Activated CD8-positive, alpha-beta T cell treated with anti-CD3 and anti-CD28 coated beads for 36 hours (primary cell): ENCODE measurements at regions not wholly inside any gene's neighbourhood (a gene's known extent, or its start where the extent isn't known, plus 50 kb on each side); places are given as distances from the start of the nearest gene placed in this dataset.

Experiments
- ATAC-seq: fragments of 200-7000 bp; cut with Tn5 transposase; one replicate; pipeline ENCODE4 v1.10.0; 2021; ENCODE audit warnings: mild to moderate bottlenecking, moderate library complexity
- CTCF ChIA-PET: fragments of 350-600 bp; sonication (Branson Sonifier 250); formaldehyde crosslinking; loops from one replicate; lab custom pipeline; 2021; ENCODE audit warnings: antibody characterized with exemption; lab: Charles Lee
- POLR2A ChIA-PET: fragments of 350-600 bp; sonication (Branson Sonifier 250); formaldehyde crosslinking; loops from one replicate; lab custom pipeline; 2021; ENCODE audit warnings: antibody characterized with exemption; lab: Charles Lee
- DNase-seq: peaks from one replicate; pipeline ENCODE4 v3.0.0-alpha.2; 2020
- H3K27ac Mint-ChIP-seq: one replicate; pipeline ENCODE4 v1.8.0; 2021; ENCODE audit warnings: mild to moderate bottlenecking, mixed read lengths
- H3K27me3 Mint-ChIP-seq: one replicate; pipeline ENCODE4 v1.8.0; 2021; ENCODE audit warnings: mixed read lengths
- H3K36me3 Mint-ChIP-seq: one replicate; pipeline ENCODE4 v1.8.0; 2021; ENCODE audit warnings: low read depth, mixed read lengths
- H3K4me1 Mint-ChIP-seq: one replicate; pipeline ENCODE4 v1.8.0; 2021; ENCODE audit warnings: low read depth, mixed read lengths
- H3K4me3 Mint-ChIP-seq: one replicate; pipeline ENCODE4 v1.8.0; 2021; ENCODE audit warnings: mild to moderate bottlenecking, moderate library complexity, mixed read lengths
- H3K9me3 Mint-ChIP-seq: one replicate; pipeline ENCODE4 v1.8.0; 2021; ENCODE audit warnings: mixed read lengths
- CTCF ChIP-seq: fragments of 200-600 bp; IDR thresholded peaks from one replicate; pipeline ENCODE4 v1.8.0; 2022; ENCODE audit warnings: antibody characterized with exemption, mild to moderate bottlenecking
- intact Hi-C: fragments of 100-400 bp; cut with micrococcal nuclease; formaldehyde crosslinking; loops from one replicate; pipeline ENCODE4 v1.10.0; 2022

GRCh38 chr6:10111975-10112374, 302.9 kb downstream of the TFAP2A start:
- DNase-seq (no peak), ATAC-seq (no peak)
- CTCF ChIA-PET: no interaction called here
- POLR2A ChIA-PET: no interaction called here
- TF ChIP-seq CTCF: no peak
- peaks cover 16% of the 10 kb centered on the region for H3K27me3 Mint-ChIP-seq
- H3K4me1 Mint-ChIP-seq: no peaks in the 10 kb centered on the region
- H3K27ac Mint-ChIP-seq: no peak overlapping the region
- intact Hi-C loops: no loop called here
- H3K36me3 Mint-ChIP-seq: no peaks in the 10 kb centered on the region
- H3K9me3 Mint-ChIP-seq: peaks cover 3% of the 10 kb centered on the region
- H3K4me3 Mint-ChIP-seq: no peak overlapping the region

- H3K9me3 Mint-ChIP-seq: no peaks in the 10 kb centered on the region
- CTCF ChIA-PET: no interaction called here
- no peak for TF ChIP-seq CTCF
Observed at GRCh38 chr6:10101551-10102252, 313.2 kb downstream of the TFAP2A start.

GRCh38 chr6:10099529-10100140, 315.2 kb downstream of the TFAP2A start:
- TF ChIP-seq CTCF: no peak
- ATAC-seq: no peak
- H3K9me3 Mint-ChIP-seq: no peaks in the 10 kb centered on the region
- no peaks in the 10 kb centered on the region for H3K4me1 Mint-ChIP-seq
- DNase-seq: no peak
- no peak overlapping the region for H3K27ac Mint-ChIP-seq
- H3K27me3 Mint-ChIP-seq: peaks cover 2% of the 10 kb centered on the region
- POLR2A ChIA-PET: no interaction called here
- no peaks in the 10 kb centered on the region for H3K36me3 Mint-ChIP-seq
- H3K4me3 Mint-ChIP-seq: no peak overlapping the region
- CTCF ChIA-PET: no interaction called here
- intact Hi-C loops: no loop called here

More at GRCh38 chr6:10101551-10102252, 313.2 kb downstream of the TFAP2A start:
- H3K36me3 Mint-ChIP-seq: no peaks in the 10 kb centered on the region
- DNase-seq (no peak), ATAC-seq (no peak)
- H3K27me3 Mint-ChIP-seq: peaks cover 2% of the 10 kb centered on the region
- H3K27ac Mint-ChIP-seq: no peak overlapping the region
- intact Hi-C loops: no loop called here
- POLR2A ChIA-PET: interaction anchor here (0.5 to 0.6 kb wide), 2 partner anchors 97 to 382 kb away, joined by 3 read pairs; no protein-coding TSS in a partner anchor
- H3K4me3 Mint-ChIP-seq: no peak overlapping the region
- no peaks in the 10 kb centered on the region for H3K4me1 Mint-ChIP-seq

GRCh38 chr6:10098756-10099528, 315.9 kb downstream of the TFAP2A start:
- H3K4me3 Mint-ChIP-seq: no peak overlapping the region
- POLR2A ChIA-PET: no interaction called here
- no peak overlapping the region for H3K27ac Mint-ChIP-seq
- no peaks in the 10 kb centered on the region for H3K36me3 Mint-ChIP-seq
- ATAC-seq (no peak), DNase-seq (no peak)
- intact Hi-C loops: no loop called here
- CTCF ChIA-PET: no interaction called here
- peaks cover 2% of the 10 kb centered on the region for H3K27me3 Mint-ChIP-seq
- no peaks in the 10 kb centered on the region for H3K4me1 Mint-ChIP-seq
- no peaks in the 10 kb centered on the region for H3K9me3 Mint-ChIP-seq
- TF ChIP-seq CTCF: no peak

- intact Hi-C loops: no loop called here
- DNase-seq: no peak
- H3K27me3 Mint-ChIP-seq: no peaks in the 10 kb centered on the region
- no peak for ATAC-seq
- no peaks in the 10 kb centered on the region for H3K36me3 Mint-ChIP-seq
- no peaks in the 10 kb centered on the region for H3K9me3 Mint-ChIP-seq
- CTCF ChIA-PET: no interaction called here
- H3K4me3 Mint-ChIP-seq: no peak overlapping the region
- H3K27ac Mint-ChIP-seq: no peak overlapping the region
- no peak for TF ChIP-seq CTCF
- no peaks in the 10 kb centered on the region for H3K4me1 Mint-ChIP-seq
- POLR2A ChIA-PET: no interaction called here
Observed at GRCh38 chr6:10093282-10093681, 321.6 kb downstream of the TFAP2A start.
